Osteoblast (primary cell): ENCODE measurements at regions not wholly inside any gene's neighbourhood (a gene's known extent, or its start where the extent isn't known, plus 50 kb on each side); places are given as distances from the start of the nearest gene placed in this dataset.
"Not testable (repeated sequence)": the region's sequence is repeated elsewhere in the genome, so short reads cannot be mapped to it uniquely, and the experiment has no call there.

Experiments used
- DNase-seq: peaks from one replicate; pipeline ENCODE4 v3.0.0; 2011; ENCODE audit warnings: low spot score, mixed read lengths; ENCODE audit not compliant: insufficient read length; ENCODE audit errors: missing footprints
- H2AFZ ChIP-seq: 2 replicates; pipeline ENCODE4 v1.6.0; 2011; ENCODE audit warnings: mild to moderate bottlenecking, low read length
- H3K27ac ChIP-seq: 2 replicates; pipeline ENCODE4 v1.5.1; 2011; ENCODE audit warnings: mild to moderate bottlenecking, low read depth, low read length, moderate library complexity
- H3K27me3 ChIP-seq: 2 replicates; pipeline ENCODE4 v1.6.0; 2012; ENCODE audit warnings: mild to moderate bottlenecking, control low read depth, inconsistent platforms, low read length, moderate library complexity; ENCODE audit not compliant: insufficient read depth
- H3K36me3 ChIP-seq: 2 replicates; pipeline ENCODE4 v1.5.1; 2011; ENCODE audit warnings: mild to moderate bottlenecking, low read length, control low read depth, moderate library complexity; ENCODE audit not compliant: insufficient read depth
- H3K4me1 ChIP-seq: 2 replicates; pipeline ENCODE4 v1.5.1; 2011; ENCODE audit warnings: mild to moderate bottlenecking, low read length, control low read depth, moderate library complexity; ENCODE audit not compliant: insufficient read depth
- H3K4me2 ChIP-seq: 2 replicates; pipeline ENCODE4 v1.6.0; 2011; ENCODE audit warnings: mild to moderate bottlenecking, low read length; ENCODE audit not compliant: insufficient read depth
- H3K4me3 ChIP-seq: fragments of 200-600 bp; sonication (generic); 3 replicates; pipeline ENCODE4 v1.5.1; 2012; ENCODE audit warnings: mild to moderate bottlenecking, low read length, inconsistent platforms; ENCODE audit not compliant: insufficient read depth
- H3K79me2 ChIP-seq: 2 replicates; pipeline ENCODE4 v1.6.0; 2012; ENCODE audit warnings: mild to moderate bottlenecking, low read length, control low read depth, inconsistent platforms; ENCODE audit not compliant: insufficient read depth
- H3K9me3 ChIP-seq: 2 replicates; pipeline ENCODE4 v1.5.1; 2011; ENCODE audit warnings: low read depth, low read length, control low read depth
- H4K20me1 ChIP-seq: 2 replicates; pipeline ENCODE4 v1.6.0; 2012; ENCODE audit warnings: mild to moderate bottlenecking, low read length, control low read depth; ENCODE audit not compliant: insufficient read depth
- CTCF ChIP-seq: IDR thresholded peaks from 2 replicates; pipeline ENCODE4 v1.5.1; 2011; ENCODE audit warnings: mild to moderate bottlenecking, low read depth, low read length, moderate library complexity; ENCODE audit errors: extremely low read depth

DNA sequence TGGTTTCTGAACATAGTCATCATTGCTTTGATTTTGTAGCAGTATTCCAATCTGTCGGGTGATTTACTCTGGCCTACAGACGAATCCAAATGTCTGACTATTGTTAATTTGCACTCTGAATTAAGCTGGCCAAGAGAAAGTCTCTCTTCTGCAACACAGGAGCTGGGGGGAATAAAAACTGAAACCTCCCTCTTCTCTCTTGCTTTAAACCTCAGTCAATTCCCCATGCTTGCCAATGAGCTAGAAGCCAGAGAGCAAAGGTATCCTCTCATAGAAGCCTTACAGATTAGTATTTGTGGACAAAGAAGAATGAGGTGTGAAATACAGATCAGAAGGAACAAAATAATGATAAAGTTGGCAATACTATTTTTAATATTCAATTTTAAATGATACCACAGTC, 353.9 kb upstream of the CDH10 start:
- no peaks in the 10 kb centered on the region for H4K20me1 ChIP-seq
- no peaks in the 10 kb centered on the region for H3K36me3 ChIP-seq
- no peak overlapping the region for H3K27ac ChIP-seq
- H3K79me2 ChIP-seq, result no peaks in the 10 kb centered on the region
- H3K27me3 ChIP-seq, result no peaks in the 10 kb centered on the region
- no peak overlapping the region for H3K4me2 ChIP-seq
- no peak overlapping the region for H2AFZ ChIP-seq
- no peak for TF ChIP-seq CTCF
- no peak overlapping the region for H3K4me3 ChIP-seq
- no peaks in the 10 kb centered on the region for H3K9me3 ChIP-seq
- no peak for DNase-seq
- H3K4me1 ChIP-seq, result no peaks in the 10 kb centered on the region

DNA sequence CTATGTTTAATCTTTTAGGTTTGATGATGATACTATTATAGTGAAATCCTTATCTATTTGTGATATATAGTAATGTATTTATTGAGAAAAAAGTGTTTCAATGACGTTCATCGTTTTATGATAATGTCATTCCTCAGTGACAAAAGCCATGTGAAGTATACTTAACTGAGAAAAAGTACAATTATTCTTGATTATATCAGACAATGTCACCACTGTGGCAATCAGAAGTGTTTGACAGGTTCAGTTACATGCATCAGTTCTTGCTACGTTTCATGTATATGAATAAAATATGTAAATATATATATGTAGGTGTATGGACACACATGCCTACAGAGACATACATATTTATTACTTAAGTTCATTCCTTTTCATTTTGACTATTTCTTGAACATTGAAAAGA, 341.5 kb upstream of the CDH10 start:
- no peak for DNase-seq
- no peak for TF ChIP-seq CTCF

DNA sequence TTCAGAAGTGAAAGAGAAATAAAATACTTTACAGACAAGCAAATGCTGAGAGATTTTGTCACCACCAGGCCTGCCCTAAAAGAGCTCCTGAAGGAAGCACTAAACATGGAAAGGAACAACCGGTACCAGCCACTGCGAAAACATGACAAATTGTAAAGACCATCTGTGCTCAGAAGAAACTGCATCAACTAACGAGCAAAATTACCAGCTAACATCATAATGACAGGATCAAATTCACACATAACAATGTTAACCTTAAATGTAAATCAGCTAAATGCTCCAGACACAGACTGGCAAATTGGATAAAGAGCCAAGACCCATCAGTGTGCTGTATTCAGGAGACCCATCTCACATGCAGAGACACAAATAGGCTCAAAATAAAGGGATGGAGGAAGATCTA, 333.8 kb upstream of the CDH10 start:
- not testable (repeated sequence) for H3K79me2 ChIP-seq, H3K4me2 ChIP-seq, H3K9me3 ChIP-seq

More for the DNA sequence above, 341.5 kb upstream of the CDH10 start:
- H3K4me1 ChIP-seq, result no peaks in the 10 kb centered on the region
- no peaks in the 10 kb centered on the region for H3K36me3 ChIP-seq
- no peaks in the 10 kb centered on the region for H3K79me2 ChIP-seq
- H3K4me2 ChIP-seq, result no peak overlapping the region
- H3K27ac ChIP-seq, result no peak overlapping the region
- H2AFZ ChIP-seq, result no peak overlapping the region
- no peaks in the 10 kb centered on the region for H3K9me3 ChIP-seq
- no peaks in the 10 kb centered on the region for H4K20me1 ChIP-seq
- no peak overlapping the region for H3K4me3 ChIP-seq
- no peaks in the 10 kb centered on the region for H3K27me3 ChIP-seq

GRCh38 chr5:24963611-24964010, 318.8 kb upstream of the CDH10 start:
- Histone ChIP-seq H3K27ac (no peak overlapping the region), H3K79me2 (no peaks in the 10 kb centered on the region), H3K27me3 (no peaks in the 10 kb centered on the region), H3K4me3 (no peak overlapping the region), H4K20me1 (no peaks in the 10 kb centered on the region), H3K9me3 (no peaks in the 10 kb centered on the region), H3K4me1 (no peaks in the 10 kb centered on the region), H2AFZ (no peak overlapping the region), H3K4me2 (no peak overlapping the region), H3K36me3 (no peaks in the 10 kb centered on the region)
- DNase-seq, result no peak
- no peak for TF ChIP-seq CTCF

More for the DNA sequence above, 333.8 kb upstream of the CDH10 start:
- H3K36me3 ChIP-seq, H2AFZ ChIP-seq, H3K4me1 ChIP-seq, H3K27me3 ChIP-seq, DNase-seq, H3K27ac ChIP-seq, H3K4me3 ChIP-seq, H4K20me1 ChIP-seq: not testable (repeated sequence)
